ENCODE measurements at regions not wholly inside any gene's neighbourhood (a gene's known extent, or its start where the extent isn't known, plus 50 kb on each side); places are given as distances from the start of the nearest gene placed in this dataset.

- TF ChIP-seq MAX (IDR thresholded peaks at IDR 0.05; ENCODE audit: low read depth, low read length): no peak
- TF ChIP-seq CTCF (IDR thresholded peaks at IDR 0.05; ENCODE audit: low read depth, low read length): no peak
- no peak for TF ChIP-seq POLR2A (IDR thresholded peaks at IDR 0.05; ENCODE audit: extremely low read depth, insufficient read length)
- TF ChIP-seq MYC (IDR thresholded peaks at IDR 0.05; ENCODE audit: low read depth, low read length): no peak
- no peak for DNase-seq (ENCODE audit: low read depth)
- H3K4me3 ChIP-seq (ENCODE audit: low read depth, low read length): no peak overlapping the region
These were observed 167.2 kb downstream of the CNTN3 start for GRCh38 chr3:74447221-74447620.

- DNase-seq (ENCODE audit: low read depth): no peak
- TF ChIP-seq MYC (IDR thresholded peaks at IDR 0.05; ENCODE audit: low read depth, low read length) (no peak), POLR2A (IDR thresholded peaks at IDR 0.05; ENCODE audit: extremely low read depth, insufficient read length) (no peak), CTCF (IDR thresholded peaks at IDR 0.05; ENCODE audit: low read depth, low read length) (no peak), MAX (IDR thresholded peaks at IDR 0.05; ENCODE audit: low read depth, low read length) (no peak)
- no peak overlapping the region for H3K4me3 ChIP-seq (ENCODE audit: low read depth, low read length)
These were observed 168.9 kb downstream of the CNTN3 start for GRCh38 chr3:74445541-74445940.

GRCh38 chr3:74443102-74443501, 171.4 kb downstream of the CNTN3 start:
- TF ChIP-seq CTCF (IDR thresholded peaks at IDR 0.05; ENCODE audit: low read depth, low read length) (no peak), MYC (IDR thresholded peaks at IDR 0.05; ENCODE audit: low read depth, low read length) (no peak), MAX (IDR thresholded peaks at IDR 0.05; ENCODE audit: low read depth, low read length) (no peak), POLR2A (IDR thresholded peaks at IDR 0.05; ENCODE audit: extremely low read depth, insufficient read length) (no peak)
- no peak for DNase-seq (ENCODE audit: low read depth)
- no peak overlapping the region for H3K4me3 ChIP-seq (ENCODE audit: low read depth, low read length)

- TF ChIP-seq CTCF (IDR thresholded peaks at IDR 0.05; ENCODE audit: low read depth, low read length): no peak
- no peak for TF ChIP-seq MYC (IDR thresholded peaks at IDR 0.05; ENCODE audit: low read depth, low read length)
- no peak for TF ChIP-seq POLR2A (IDR thresholded peaks at IDR 0.05; ENCODE audit: extremely low read depth, insufficient read length)
- TF ChIP-seq MAX (IDR thresholded peaks at IDR 0.05; ENCODE audit: low read depth, low read length): no peak
- H3K4me3 ChIP-seq (ENCODE audit: low read depth, low read length): no peak overlapping the region
- no peak for DNase-seq (ENCODE audit: low read depth)
These were observed 171.8 kb downstream of the CNTN3 start for GRCh38 chr3:74442683-74443082.

- no peak for DNase-seq (ENCODE audit: low read depth)
- no peak for TF ChIP-seq POLR2A (IDR thresholded peaks at IDR 0.05; ENCODE audit: extremely low read depth, insufficient read length)
- no peak for TF ChIP-seq MAX (IDR thresholded peaks at IDR 0.05; ENCODE audit: low read depth, low read length)
- TF ChIP-seq CTCF (IDR thresholded peaks at IDR 0.05; ENCODE audit: low read depth, low read length): no peak
- no peak for TF ChIP-seq MYC (IDR thresholded peaks at IDR 0.05; ENCODE audit: low read depth, low read length)
- H3K4me3 ChIP-seq (ENCODE audit: low read depth, low read length): no peak overlapping the region
These were observed 172.4 kb downstream of the CNTN3 start for GRCh38 chr3:74442068-74442467.

GRCh38 chr3:74436184-74436583, 178.3 kb downstream of the CNTN3 start:
- H3K4me3 ChIP-seq (ENCODE audit: low read depth, low read length): no peak overlapping the region
- TF ChIP-seq CTCF (IDR thresholded peaks at IDR 0.05; ENCODE audit: low read depth, low read length) (no peak), MAX (IDR thresholded peaks at IDR 0.05; ENCODE audit: low read depth, low read length) (no peak), MYC (IDR thresholded peaks at IDR 0.05; ENCODE audit: low read depth, low read length) (no peak), POLR2A (IDR thresholded peaks at IDR 0.05; ENCODE audit: extremely low read depth, insufficient read length) (no peak)
- no peak for DNase-seq (ENCODE audit: low read depth)
